ENCODE measurements at regions not wholly inside any gene's neighbourhood (a gene's known extent, or its start where the extent isn't known, plus 50 kb on each side); places are given as distances from the start of the nearest gene placed in this dataset.

DNA sequence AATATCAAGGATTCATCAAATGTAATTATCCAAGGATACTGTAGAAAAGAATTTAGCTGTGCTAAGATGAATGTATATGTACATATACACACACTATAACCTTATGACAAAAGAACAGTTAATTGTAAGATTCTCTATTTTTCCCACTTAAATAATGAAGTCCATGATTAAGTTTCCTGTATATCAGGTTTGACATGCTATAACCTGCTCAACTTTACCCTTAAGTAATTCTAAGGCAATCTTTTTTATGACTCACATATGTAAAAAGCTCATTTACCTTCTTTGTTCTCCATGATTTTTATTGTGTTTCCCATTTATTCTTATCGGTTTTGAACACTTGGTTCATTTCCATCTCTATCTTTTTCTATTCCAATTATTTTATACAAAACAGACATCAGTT lies 1213.1 kb upstream of the SLC39A10 start:
- intact Hi-C loops (cut with DNase I; ENCODE audit: low total_unique reads): no loop called here
- H3K9me3 ChIP-seq: no peaks in the 10 kb centered on the region
- H3K4me3 ChIP-seq: no peak overlapping the region
- DNase-seq (ENCODE audit: low spot score in 2 of 2): no peak
- no peaks in the 10 kb centered on the region for H3K27me3 ChIP-seq
- H3K27ac ChIP-seq: no peak overlapping the region
- no peaks in the 10 kb centered on the region for H3K4me1 ChIP-seq
- no peak for TF ChIP-seq POLR2A (IDR thresholded peaks at IDR 0.05)
- TF ChIP-seq, protein P1, sequence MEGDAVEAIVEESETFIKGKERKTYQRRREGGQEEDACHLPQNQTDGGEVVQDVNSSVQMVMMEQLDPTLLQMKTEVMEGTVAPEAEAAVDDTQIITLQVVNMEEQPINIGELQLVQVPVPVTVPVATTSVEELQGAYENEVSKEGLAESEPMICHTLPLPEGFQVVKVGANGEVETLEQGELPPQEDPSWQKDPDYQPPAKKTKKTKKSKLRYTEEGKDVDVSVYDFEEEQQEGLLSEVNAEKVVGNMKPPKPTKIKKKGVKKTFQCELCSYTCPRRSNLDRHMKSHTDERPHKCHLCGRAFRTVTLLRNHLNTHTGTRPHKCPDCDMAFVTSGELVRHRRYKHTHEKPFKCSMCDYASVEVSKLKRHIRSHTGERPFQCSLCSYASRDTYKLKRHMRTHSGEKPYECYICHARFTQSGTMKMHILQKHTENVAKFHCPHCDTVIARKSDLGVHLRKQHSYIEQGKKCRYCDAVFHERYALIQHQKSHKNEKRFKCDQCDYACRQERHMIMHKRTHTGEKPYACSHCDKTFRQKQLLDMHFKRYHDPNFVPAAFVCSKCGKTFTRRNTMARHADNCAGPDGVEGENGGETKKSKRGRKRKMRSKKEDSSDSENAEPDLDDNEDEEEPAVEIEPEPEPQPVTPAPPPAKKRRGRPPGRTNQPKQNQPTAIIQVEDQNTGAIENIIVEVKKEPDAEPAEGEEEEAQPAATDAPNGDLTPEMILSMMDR (IDR thresholded peaks at IDR 0.05): no peak
- no peak for TF ChIP-seq POLR2AphosphoS5 (IDR thresholded peaks at IDR 0.05)
- H3K36me3 ChIP-seq: no peaks in the 10 kb centered on the region

DNA sequence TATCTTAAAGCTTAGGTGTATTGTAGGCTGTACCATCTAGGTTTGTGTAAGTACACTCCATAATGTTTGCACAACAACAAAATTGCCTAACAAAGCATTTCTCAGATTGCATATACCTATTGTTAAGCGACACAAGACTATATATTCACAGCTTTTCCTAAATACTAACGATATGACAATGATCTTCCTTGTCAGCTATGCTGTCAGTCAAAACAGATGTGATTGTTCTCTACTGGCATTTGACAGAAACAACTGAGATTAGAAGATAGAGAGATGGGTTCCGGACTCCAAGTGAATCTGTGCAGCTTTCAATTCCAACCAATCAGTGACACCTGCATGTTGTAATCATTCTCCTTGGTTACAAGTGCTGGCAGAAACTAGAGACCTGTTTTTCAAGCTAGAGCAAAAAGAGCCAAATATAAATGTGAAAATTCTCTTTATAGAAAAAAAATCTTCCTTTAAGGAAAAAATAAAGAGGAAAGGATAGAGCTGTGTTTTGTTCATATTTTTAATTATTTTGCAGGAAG lies 1232.3 kb upstream of the SLC39A10 start:
- H3K27me3 ChIP-seq: no peaks in the 10 kb centered on the region
- H3K9me3 ChIP-seq: no peaks in the 10 kb centered on the region
- no peak for TF ChIP-seq POLR2A (IDR thresholded peaks at IDR 0.05)

DNA sequence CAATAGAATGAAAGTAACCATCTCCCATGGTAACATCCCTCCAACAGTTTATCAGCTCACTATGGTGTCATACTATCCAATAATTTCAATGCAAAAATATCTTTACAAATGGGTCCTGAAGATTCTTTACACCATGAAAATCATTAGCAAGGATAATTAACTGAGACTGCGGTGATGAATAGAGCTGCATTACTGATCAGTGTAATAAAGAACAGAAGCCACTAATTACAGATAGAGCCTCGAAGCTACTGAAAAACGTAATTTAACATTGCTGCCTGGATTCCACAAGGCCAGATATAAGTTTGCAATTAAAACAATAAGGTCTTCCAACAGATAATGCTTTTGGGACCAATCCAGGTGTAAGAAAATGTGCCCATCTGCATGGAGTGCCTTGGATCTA lies 1245.8 kb upstream of the SLC39A10 start:
- Histone ChIP-seq H3K36me3 (no peaks in the 10 kb centered on the region), H3K27me3 (no peaks in the 10 kb centered on the region), H3K9me3 (no peaks in the 10 kb centered on the region), H3K4me1 (no peaks in the 10 kb centered on the region), H3K27ac (no peak overlapping the region), H3K4me3 (no peak overlapping the region)
- intact Hi-C loops (cut with DNase I; ENCODE audit: low total_unique reads): no loop called here
- no peak for DNase-seq (ENCODE audit: low spot score in 2 of 2)
- TF ChIP-seq, protein P1 (IDR thresholded peaks at IDR 0.05): no peak
- TF ChIP-seq POLR2A (IDR thresholded peaks at IDR 0.05): no peak
- TF ChIP-seq POLR2AphosphoS5 (IDR thresholded peaks at IDR 0.05): no peak

More for the DNA sequence above, 1232.3 kb upstream of the SLC39A10 start:
- no peaks in the 10 kb centered on the region for H3K36me3 ChIP-seq
- H3K27ac ChIP-seq: no peak overlapping the region
- DNase-seq (ENCODE audit: low spot score in 2 of 2): no peak
- H3K4me1 ChIP-seq: no peaks in the 10 kb centered on the region
- no peak overlapping the region for H3K4me3 ChIP-seq
- intact Hi-C loops (cut with DNase I; ENCODE audit: low total_unique reads): no loop called here

DNA sequence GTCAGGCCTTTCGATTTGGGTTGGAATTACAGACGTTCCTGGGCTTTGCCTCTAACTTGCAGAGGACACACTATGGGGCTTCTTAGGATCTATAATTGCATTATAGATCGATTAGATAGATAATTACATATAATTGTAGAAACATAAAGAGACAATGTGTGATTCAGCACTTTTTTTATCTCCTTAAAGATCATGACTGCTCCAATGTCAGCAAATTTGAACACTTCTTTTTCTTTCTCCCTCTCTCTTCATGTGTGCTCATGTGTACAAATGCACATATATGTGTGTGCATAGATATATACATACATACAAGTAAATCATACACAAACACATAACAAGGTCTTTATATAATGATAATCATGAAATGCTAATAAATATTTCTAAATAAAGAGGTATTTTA lies 1261.2 kb upstream of the SLC39A10 start:
- H3K27ac ChIP-seq: no peak overlapping the region
- TF ChIP-seq POLR2A (IDR thresholded peaks at IDR 0.05) (no peak), POLR2AphosphoS5 (IDR thresholded peaks at IDR 0.05) (no peak)
- TF ChIP-seq, protein P1 (IDR thresholded peaks at IDR 0.05): no peak

DNA sequence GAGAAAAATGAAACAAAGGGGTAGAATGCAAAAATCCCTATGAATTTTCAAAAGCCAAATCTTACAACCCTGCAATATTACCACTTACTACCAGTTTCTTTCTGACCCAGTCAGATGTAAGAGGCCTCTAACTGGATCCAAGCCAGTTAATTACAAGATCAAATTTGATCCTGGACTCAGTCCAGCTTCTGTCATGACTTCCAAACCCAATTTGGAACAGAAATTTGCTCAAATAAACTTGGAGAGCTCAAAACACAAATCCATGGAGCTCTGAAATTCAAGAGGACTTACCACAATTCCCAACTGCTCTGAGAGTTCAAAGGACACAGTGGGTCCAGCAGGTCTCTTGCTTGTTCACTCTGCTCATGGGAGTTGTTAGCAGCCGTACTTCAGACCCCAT lies 1271.7 kb upstream of the SLC39A10 start:
- no peaks in the 10 kb centered on the region for H3K27me3 ChIP-seq
- H3K36me3 ChIP-seq: no peaks in the 10 kb centered on the region
- H3K9me3 ChIP-seq: peaks cover 0 to 15% of the 10 kb centered on the region in 2 donors
- H3K4me1 ChIP-seq: no peaks in the 10 kb centered on the region
- no peak for TF ChIP-seq POLR2AphosphoS5 (IDR thresholded peaks at IDR 0.05)
- TF ChIP-seq, protein P1 (IDR thresholded peaks at IDR 0.05): no peak
- no peak for TF ChIP-seq POLR2A (IDR thresholded peaks at IDR 0.05)
- DNase-seq (ENCODE audit: low spot score in 2 of 2): no peak
- intact Hi-C loops (cut with DNase I; ENCODE audit: low total_unique reads): no loop called here
- H3K4me3 ChIP-seq: no peak overlapping the region
- no peak overlapping the region for H3K27ac ChIP-seq

More for the DNA sequence above, 1261.2 kb upstream of the SLC39A10 start:
- Histone ChIP-seq H3K36me3 (no peaks in the 10 kb centered on the region), H3K27me3 (no peaks in the 10 kb centered on the region), H3K9me3 (no peaks in the 10 kb centered on the region), H3K4me1 (no peaks in the 10 kb centered on the region), H3K4me3 (no peak overlapping the region)
- intact Hi-C loops (cut with DNase I; ENCODE audit: low total_unique reads): no loop called here
- DNase-seq (ENCODE audit: low spot score in 2 of 2): no peak

DNA sequence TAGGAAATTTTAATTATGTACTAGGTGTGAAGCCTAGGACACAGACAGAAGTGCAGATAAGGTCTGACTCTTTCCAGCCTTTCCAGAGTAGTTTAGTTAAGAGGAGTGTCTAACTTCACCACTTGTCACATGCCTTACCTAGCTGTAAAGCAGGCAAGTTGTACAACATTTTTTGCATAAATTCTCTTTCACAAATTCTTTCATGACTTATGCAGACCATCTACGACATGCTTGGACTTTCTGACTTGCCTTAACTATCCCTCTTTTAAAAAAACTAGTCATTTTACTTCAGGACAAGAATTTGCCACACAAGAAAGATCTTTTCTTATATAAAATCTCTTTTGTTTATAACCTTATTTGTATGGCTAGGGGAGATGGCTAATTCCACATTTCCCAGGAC lies 1273.6 kb upstream of the SLC39A10 start:
- intact Hi-C loops (cut with DNase I; ENCODE audit: low total_unique reads): no loop called here
- H3K27me3 ChIP-seq: no peaks in the 10 kb centered on the region
- H3K36me3 ChIP-seq: no peaks in the 10 kb centered on the region
- no peak overlapping the region for H3K4me3 ChIP-seq
- no peak for TF ChIP-seq POLR2A (IDR thresholded peaks at IDR 0.05)
- TF ChIP-seq, protein P1 (IDR thresholded peaks at IDR 0.05): no peak
- no peaks in the 10 kb centered on the region for H3K4me1 ChIP-seq
- no peak for DNase-seq (ENCODE audit: low spot score in 2 of 2)
- H3K9me3 ChIP-seq: peaks cover 0 to 15% of the 10 kb centered on the region in 2 donors
- no peak overlapping the region for H3K27ac ChIP-seq

All from breast epithelium (tissue), 4 donors.